ENCODE measurements at regions not wholly inside any gene's neighbourhood (a gene's known extent, or its start where the extent isn't known, plus 50 kb on each side); places are given as distances from the start of the nearest gene placed in this dataset.

- TF ChIP-seq, protein P1, sequence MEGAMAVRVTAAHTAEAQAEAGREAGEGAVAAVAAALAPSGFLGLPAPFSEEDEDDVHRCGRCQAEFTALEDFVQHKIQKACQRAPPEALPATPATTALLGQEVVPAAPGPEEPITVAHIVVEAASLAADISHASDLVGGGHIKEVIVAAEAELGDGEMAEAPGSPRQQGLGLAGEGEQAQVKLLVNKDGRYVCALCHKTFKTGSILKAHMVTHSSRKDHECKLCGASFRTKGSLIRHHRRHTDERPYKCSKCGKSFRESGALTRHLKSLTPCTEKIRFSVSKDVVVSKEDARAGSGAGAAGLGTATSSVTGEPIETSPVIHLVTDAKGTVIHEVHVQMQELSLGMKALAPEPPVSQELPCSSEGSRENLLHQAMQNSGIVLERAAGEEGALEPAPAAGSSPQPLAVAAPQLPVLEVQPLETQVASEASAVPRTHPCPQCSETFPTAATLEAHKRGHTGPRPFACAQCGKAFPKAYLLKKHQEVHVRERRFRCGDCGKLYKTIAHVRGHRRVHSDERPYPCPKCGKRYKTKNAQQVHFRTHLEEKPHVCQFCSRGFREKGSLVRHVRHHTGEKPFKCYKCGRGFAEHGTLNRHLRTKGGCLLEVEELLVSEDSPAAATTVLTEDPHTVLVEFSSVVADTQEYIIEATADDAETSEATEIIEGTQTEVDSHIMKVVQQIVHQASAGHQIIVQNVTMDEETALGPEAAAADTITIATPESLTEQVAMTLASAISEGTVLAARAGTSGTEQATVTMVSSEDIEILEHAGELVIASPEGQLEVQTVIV (IDR thresholded peaks at IDR 0.05; ENCODE audit: borderline replicate concordance, partially characterized antibody), result no peak
- TF ChIP-seq POLR2A (IDR thresholded peaks at IDR 0.05; ENCODE audit: low read depth, low read length) (no peak), TCF3 (IDR thresholded peaks at IDR 0.05; ENCODE audit: borderline replicate concordance, insufficient read depth, low read depth, low read length) (no peak), CREB1 (IDR thresholded peaks at IDR 0.05; ENCODE audit: low read depth) (no peak), CTCF (IDR thresholded peaks at IDR 0.05 in 2 of 3, conservative IDR thresholded peaks at IDR 0.05 in 1 of 3; ENCODE audit: control insufficient read depth in 2 of 3, extremely low read depth in 1 of 3, insufficient read depth in 1 of 3, low read depth in 3 of 3, low read length in 3 of 3) (no peak), ETV6 (conservative IDR thresholded peaks at IDR 0.05 in 1 of 2, IDR thresholded peaks at IDR 0.05 in 1 of 2; ENCODE audit: borderline replicate concordance in 1 of 2, low read depth in 1 of 2) (no peak), YY1 (IDR thresholded peaks at IDR 0.05; ENCODE audit: low read depth, low read length) (no peak)
- TF ChIP-seq, protein P2, sequence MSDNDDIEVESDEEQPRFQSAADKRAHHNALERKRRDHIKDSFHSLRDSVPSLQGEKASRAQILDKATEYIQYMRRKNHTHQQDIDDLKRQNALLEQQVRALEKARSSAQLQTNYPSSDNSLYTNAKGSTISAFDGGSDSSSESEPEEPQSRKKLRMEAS (IDR thresholded peaks at IDR 0.05; ENCODE audit: low read depth, low read length), result no peak
Observed at GRCh38 chr4:143036443-143036842, 148.3 kb upstream of the USP38 start.
